Naive thymus-derived CD4-positive, alpha-beta T cell (primary cell): ENCODE measurements at regions not wholly inside any gene's neighbourhood (a gene's known extent, or its start where the extent isn't known, plus 50 kb on each side); places are given as distances from the start of the nearest gene placed in this dataset.
"Not testable (repeated sequence)": the region's sequence is repeated elsewhere in the genome, so short reads cannot be mapped to it uniquely, and the experiment has no call there.

ENCODE experiments used
- ATAC-seq: fragments of 150-1000 bp; cut with Tn5 transposase; 2 replicates; pipeline ENCODE4 v1.10.0; 2021; ENCODE audit warnings: mild to moderate bottlenecking, moderate library complexity
- CTCF ChIA-PET: fragments of 350-600 bp; sonication (Branson Sonifier 250); formaldehyde crosslinking; loops from one replicate; lab custom pipeline; 2021; ENCODE audit warnings: antibody characterized with exemption; lab: Charles Lee
- POLR2A ChIA-PET: fragments of 350-600 bp; sonication (Branson Sonifier 250); formaldehyde crosslinking; loops from one replicate; lab custom pipeline; 2021; ENCODE audit warnings: antibody characterized with exemption, inconsistent platforms; lab: Charles Lee
- DNase-seq, 9 donors: peaks; one replicate each; pipeline versions ENCODE4 v3.0.0 to v3.0.0-alpha.2; 2020 to 2022; ENCODE audit warnings: mixed read lengths in 1 of 9
- H3K27ac ChIP-seq: one replicate; pipeline ENCODE4 v1.7.0; 2013; ENCODE audit warnings: mild to moderate bottlenecking, low read depth, low read length, moderate library complexity
- H3K27me3 ChIP-seq, 2 donors: one replicate each; pipeline ENCODE4 v1.7.0; 2013; ENCODE audit warnings: low read length in 2 of 2, mild to moderate bottlenecking in 2 of 2, moderate library complexity in 2 of 2; ENCODE audit not compliant: control insufficient read depth in 2 of 2, insufficient read depth in 2 of 2
- H3K36me3 ChIP-seq, 3 experiments: 1 replicate in 2 of 3; 2 replicates in 1 of 3; pipeline ENCODE4 v1.7.0; 2013; ENCODE audit warnings: low read length in 3 of 3, mild to moderate bottlenecking in 3 of 3, moderate library complexity in 1 of 3; ENCODE audit not compliant: insufficient read depth in 3 of 3, control insufficient read depth in 2 of 3
- H3K4me1 ChIP-seq, 2 donors: one replicate each; pipeline ENCODE4 v1.7.0; 2013; ENCODE audit warnings: low read length in 2 of 2, mild to moderate bottlenecking in 2 of 2, moderate library complexity in 1 of 2; ENCODE audit not compliant: control insufficient read depth in 2 of 2, insufficient read depth in 2 of 2
- H3K4me3 ChIP-seq: 2 replicates; pipeline ENCODE4 v1.7.0; 2013; ENCODE audit warnings: mild to moderate bottlenecking, low read length
- H3K9me3 ChIP-seq, 3 experiments: 1 replicate in 2 of 3; 2 replicates in 1 of 3; pipeline ENCODE4 v1.7.0; 2013; ENCODE audit warnings: low read length in 3 of 3; ENCODE audit not compliant: control insufficient read depth in 2 of 3
- H3K27ac Mint-ChIP-seq, 9 donors: one replicate each; pipeline ENCODE4 v1.8.0; 2020 to 2022; ENCODE audit warnings: mixed read lengths in 9 of 9, mild to moderate bottlenecking in 8 of 9, moderate library complexity in 5 of 9, inconsistent platforms in 2 of 9
- H3K27me3 Mint-ChIP-seq, 5 donors: one replicate each; pipeline ENCODE4 v1.8.0; 2021 to 2022; ENCODE audit warnings: mixed read lengths in 5 of 5, mild to moderate bottlenecking in 1 of 5
- H3K36me3 Mint-ChIP-seq, 5 donors: one replicate each; pipeline ENCODE4 v1.8.0; 2020 to 2022; ENCODE audit warnings: mixed read lengths in 5 of 5, mild to moderate bottlenecking in 3 of 5, inconsistent platforms in 1 of 5
- H3K4me1 Mint-ChIP-seq, 7 donors: one replicate each; pipeline ENCODE4 v1.8.0; 2020 to 2022; ENCODE audit warnings: mixed read lengths in 7 of 7, mild to moderate bottlenecking in 3 of 7, inconsistent platforms in 1 of 7
- H3K4me3 Mint-ChIP-seq, 10 donors: one replicate each; pipeline ENCODE4 v1.8.0; 2020 to 2022; ENCODE audit warnings: mild to moderate bottlenecking in 10 of 10, mixed read lengths in 10 of 10, moderate library complexity in 6 of 10, inconsistent platforms in 2 of 10
- H3K9me3 Mint-ChIP-seq, 11 donors: one replicate each; pipeline ENCODE4 v1.8.0; 2020 to 2022; ENCODE audit warnings: mixed read lengths in 11 of 11, mild to moderate bottlenecking in 4 of 11, inconsistent platforms in 1 of 11, moderate library complexity in 1 of 11
- intact Hi-C, 2 donors: fragments of 100-400 bp; cut with micrococcal nuclease; formaldehyde crosslinking; loops; one replicate each; pipeline ENCODE4 v1.15.1; 2023

GRCh38 chr7:8357536-8357935 lies 75.9 kb upstream of the NXPH1 start:
- no peaks in the 10 kb centered on the region for H3K27me3 ChIP-seq
- peaks cover 7 to 40% (median 20%) of the 10 kb centered on the region in 5 donors for H3K27me3 Mint-ChIP-seq

GRCh38 chr7:8360564-8361153 lies 72.8 kb upstream of the NXPH1 start:
- POLR2A ChIA-PET, result no interaction called here

More at GRCh38 chr7:8357536-8357935, 75.9 kb upstream of the NXPH1 start:
- Mint-ChIP-seq H3K9me3 (peaks cover 0 to 18% (median 0%) of the 10 kb centered on the region in 11 donors), H3K4me1 (no peaks in the 10 kb centered on the region), H3K4me3 (no peak overlapping the region), H3K27ac (no peak overlapping the region), H3K36me3 (no peaks in the 10 kb centered on the region)
- ChIA-PET CTCF (no interaction called here), POLR2A (no interaction called here)
- ATAC-seq (no peak), DNase-seq (no peak)
- Histone ChIP-seq H3K36me3 (no peaks in the 10 kb centered on the region), H3K9me3 (no peaks in the 10 kb centered on the region), H3K4me1 (no peaks in the 10 kb centered on the region), H3K4me3 (no peak overlapping the region), H3K27ac (no peak overlapping the region)
- intact Hi-C loops, result no loop called here

GRCh38 chr7:8362723-8363369 lies 70.6 kb upstream of the NXPH1 start:
- intact Hi-C loops, result no loop called here
- Mint-ChIP-seq H3K4me3 (no peak overlapping the region), H3K27ac (no peak overlapping the region), H3K27me3 (peaks cover 18 to 53% (median 32%) of the 10 kb centered on the region in 5 donors), H3K9me3 (peaks cover 0 to 18% (median 0%) of the 10 kb centered on the region in 11 donors), H3K4me1 (no peaks in the 10 kb centered on the region), H3K36me3 (no peaks in the 10 kb centered on the region)
- Histone ChIP-seq H3K4me1 (no peaks in the 10 kb centered on the region), H3K27ac (no peak overlapping the region), H3K9me3 (no peaks in the 10 kb centered on the region), H3K36me3 (no peaks in the 10 kb centered on the region), H3K4me3 (no peak overlapping the region), H3K27me3 (peaks cover 0 to 6% of the 10 kb centered on the region in 2 donors)
- ATAC-seq (no peak), DNase-seq (no peak)
- ChIA-PET POLR2A (no interaction called here), CTCF (no interaction called here)

More at GRCh38 chr7:8360564-8361153, 72.8 kb upstream of the NXPH1 start:
- Mint-ChIP-seq H3K4me3 (no peak overlapping the region), H3K27me3 (peaks cover 17 to 56% (median 29%) of the 10 kb centered on the region in 5 donors), H3K4me1 (no peaks in the 10 kb centered on the region), H3K36me3 (no peaks in the 10 kb centered on the region), H3K9me3 (peaks cover 0 to 18% (median 0%) of the 10 kb centered on the region in 11 donors), H3K27ac (no peak overlapping the region)
- DNase-seq (no peak), ATAC-seq (no peak)
- no peak overlapping the region for H3K27ac ChIP-seq
- peaks cover 0 to 6% of the 10 kb centered on the region in 2 donors for H3K27me3 ChIP-seq
- no peaks in the 10 kb centered on the region for H3K9me3 ChIP-seq
- CTCF ChIA-PET, result no interaction called here
- H3K4me1 ChIP-seq, result no peaks in the 10 kb centered on the region
- no peak overlapping the region for H3K4me3 ChIP-seq
- no peaks in the 10 kb centered on the region for H3K36me3 ChIP-seq
- intact Hi-C loops, result no loop called here

- Histone ChIP-seq H3K9me3 (no peaks in the 10 kb centered on the region), H3K36me3 (no peaks in the 10 kb centered on the region), H3K27ac (no peak overlapping the region), H3K4me3 (no peak overlapping the region), H3K27me3 (peaks cover 0 to 6% of the 10 kb centered on the region in 2 donors), H3K4me1 (no peaks in the 10 kb centered on the region)
- ChIA-PET CTCF (no interaction called here), POLR2A (no interaction called here)
- ATAC-seq (no peak), DNase-seq (no peak)
- Mint-ChIP-seq H3K4me3 (no peak overlapping the region), H3K36me3 (no peaks in the 10 kb centered on the region), H3K4me1 (no peaks in the 10 kb centered on the region), H3K9me3 (peaks cover 0 to 18% (median 0%) of the 10 kb centered on the region in 11 donors), H3K27me3 (peaks cover 18 to 57% (median 36%) of the 10 kb centered on the region in 5 donors), H3K27ac (no peak overlapping the region)
- intact Hi-C loops, result no loop called here
These were observed 69.9 kb upstream of the NXPH1 start for GRCh38 chr7:8363407-8364015.

GRCh38 chr7:8365499-8366110 lies 67.8 kb upstream of the NXPH1 start:
- Mint-ChIP-seq H3K9me3 (peaks cover 0 to 7% (median 0%) of the 10 kb centered on the region in 11 donors), H3K4me3 (no peak overlapping the region), H3K27me3 (peaks cover 16 to 43% (median 28%) of the 10 kb centered on the region in 5 donors), H3K4me1 (no peaks in the 10 kb centered on the region), H3K27ac (no peak overlapping the region), H3K36me3 (no peaks in the 10 kb centered on the region)
- ChIA-PET POLR2A (no interaction called here), CTCF (interaction anchor here (0.6 kb wide), 1 partner anchor 186 kb away, joined by 3 read pairs; no protein-coding TSS in a partner anchor)
- Histone ChIP-seq H3K36me3 (no peaks in the 10 kb centered on the region), H3K27ac (no peak overlapping the region), H3K27me3 (peaks cover 0 to 6% of the 10 kb centered on the region in 2 donors), H3K4me1 (no peaks in the 10 kb centered on the region), H3K9me3 (no peaks in the 10 kb centered on the region), H3K4me3 (no peak overlapping the region)
- DNase-seq (no peak), ATAC-seq (no peak)
- intact Hi-C loops, result no loop called here

GRCh38 chr7:8368007-8368406 lies 65.4 kb upstream of the NXPH1 start:
- H3K27ac ChIP-seq, ATAC-seq, H3K4me3 Mint-ChIP-seq, CTCF ChIA-PET, H3K4me1 Mint-ChIP-seq, POLR2A ChIA-PET, intact Hi-C loops, H3K27ac Mint-ChIP-seq, H3K9me3 Mint-ChIP-seq, H3K4me1 ChIP-seq, DNase-seq, H3K9me3 ChIP-seq, H3K4me3 ChIP-seq, H3K36me3 ChIP-seq, H3K36me3 Mint-ChIP-seq, H3K27me3 ChIP-seq: not testable (repeated sequence)
- peaks cover 7 to 42% (median 37%) of the 10 kb centered on the region in 5 donors for H3K27me3 Mint-ChIP-seq
